B cell (primary cell): ENCODE measurements at regions not wholly inside any gene's neighbourhood (a gene's known extent, or its start where the extent isn't known, plus 50 kb on each side); places are given as distances from the start of the nearest gene placed in this dataset.

Experiments
- ATAC-seq: fragments of 200-7000 bp; cut with Tn5 transposase; one replicate; pipeline ENCODE4 v1.10.0; 2021; ENCODE audit warnings: low read depth, mild to moderate bottlenecking, moderate number of reproducible peaks, moderate library complexity
- CTCF ChIA-PET: fragments of 350-600 bp; sonication (Branson Sonifier 250); formaldehyde crosslinking; loops from one replicate; lab custom pipeline; 2021; ENCODE audit warnings: antibody characterized with exemption, inconsistent platforms; lab: Charles Lee
- POLR2A ChIA-PET: fragments of 350-600 bp; sonication (Branson Sonifier 250); formaldehyde crosslinking; loops from one replicate; lab custom pipeline; 2021; ENCODE audit warnings: antibody characterized with exemption; lab: Charles Lee
- DNase-seq: peaks from one replicate; pipeline ENCODE4 v3.0.0; 2013
- H2AFZ ChIP-seq: 2 replicates; pipeline ENCODE4 v1.6.1; 2012; ENCODE audit warnings: mild to moderate bottlenecking, low read depth, low read length; ENCODE audit not compliant: insufficient read depth, poor library complexity, severe bottlenecking
- H3K27ac ChIP-seq, 2 donors: 1 replicate in 1 of 2; 2 replicates in 1 of 2; pipeline ENCODE4 v1.5.1; 2012 to 2013; ENCODE audit warnings: low read length in 2 of 2, mild to moderate bottlenecking in 2 of 2, moderate library complexity in 1 of 2
- H3K27me3 ChIP-seq, 4 experiments: fragments of 200-600 bp in 1 of 4; sonication (generic) in 1 of 4; replicated peaks in 1 of 4; 1 replicate in 2 of 4; 2 replicates in 2 of 4; pipeline versions ENCODE4 v1.6.1 to v1.7.0; 2013 to 2016; ENCODE audit warnings: low read length in 3 of 4, mild to moderate bottlenecking in 2 of 4, mixed read lengths in 1 of 4, moderate library complexity in 1 of 4; ENCODE audit not compliant: insufficient read depth in 4 of 4, control insufficient read depth in 3 of 4; ENCODE audit errors: control extremely low read depth in 1 of 4
- H3K36me3 ChIP-seq, 2 experiments: replicated peaks in 1 of 2; 1 replicate in 1 of 2; 2 replicates in 1 of 2; pipeline versions ENCODE4 v1.6.1 to v1.7.1; 2013; ENCODE audit warnings: low read length in 1 of 2; ENCODE audit not compliant: insufficient read depth in 2 of 2, control insufficient read depth in 1 of 2; ENCODE audit errors: control extremely low read depth in 1 of 2, extremely low read depth in 1 of 2
- H3K4me1 ChIP-seq, 2 donors: fragments of 200-600 bp in 1 of 2; sonication (generic) in 1 of 2; 1 replicate in 1 of 2; 2 replicates in 1 of 2; pipeline versions ENCODE4 v1.5.1 to v1.6.1; 2013 to 2017; ENCODE audit warnings: low read length in 2 of 2; ENCODE audit not compliant: control insufficient read depth in 2 of 2, insufficient read depth in 2 of 2
- H3K4me2 ChIP-seq: replicated peaks from 2 replicates; pipeline ENCODE3; 2012; ENCODE audit warnings: mild to moderate bottlenecking, low read depth, low read length; ENCODE audit not compliant: poor library complexity, severe bottlenecking
- H3K4me3 ChIP-seq, 5 experiments: fragments of 200-600 bp in 1 of 5; sonication (generic) in 1 of 5; 1 replicate in 3 of 5; 2 replicates in 2 of 5; pipeline versions ENCODE4 v1.5.1 to v1.7.0; 2011 to 2016; ENCODE audit warnings: low read length in 4 of 5, mild to moderate bottlenecking in 4 of 5, low read depth in 2 of 5, control low read depth in 1 of 5, moderate library complexity in 1 of 5; ENCODE audit not compliant: insufficient read depth in 1 of 5; ENCODE audit errors: control extremely low read depth in 1 of 5, extremely low read depth in 1 of 5
- H3K79me2 ChIP-seq: fragments of 200-600 bp; sonication (generic); one replicate; pipeline ENCODE4 v1.6.0; 2016; ENCODE audit warnings: low read length; ENCODE audit not compliant: control insufficient read depth, insufficient read depth
- H3K9ac ChIP-seq: fragments of 200-600 bp; sonication (generic); 2 replicates; pipeline ENCODE4 v1.6.1; 2017; ENCODE audit warnings: mild to moderate bottlenecking, low read length, moderate library complexity
- H3K9me3 ChIP-seq, 3 donors: one replicate each; pipeline versions ENCODE4 v1.6.1 to v1.7.1; 2013; ENCODE audit warnings: low read length in 2 of 3; ENCODE audit not compliant: control insufficient read depth in 2 of 3, insufficient read depth in 1 of 3; ENCODE audit errors: control extremely low read depth in 1 of 3
- H4K20me1 ChIP-seq: 2 replicates; pipeline ENCODE4 v1.6.0; 2012; ENCODE audit warnings: mild to moderate bottlenecking, low read length; ENCODE audit not compliant: insufficient read depth, control insufficient read depth, poor library complexity, severe bottlenecking
- H3K27ac Mint-ChIP-seq: one replicate; pipeline ENCODE4 v1.8.0; 2021; ENCODE audit warnings: mixed read lengths
- H3K27me3 Mint-ChIP-seq: one replicate; pipeline ENCODE4 v1.8.0; 2021; ENCODE audit warnings: mixed read lengths
- H3K4me1 Mint-ChIP-seq: one replicate; pipeline ENCODE4 v1.8.0; 2021; ENCODE audit warnings: mixed read lengths
- H3K4me3 Mint-ChIP-seq: one replicate; pipeline ENCODE4 v1.8.0; 2021; ENCODE audit warnings: mixed read lengths
- H3K9me3 Mint-ChIP-seq: one replicate; pipeline ENCODE4 v1.8.0; 2022; ENCODE audit warnings: mixed read lengths; ENCODE audit not compliant: insufficient read depth
- EZH2 ChIP-seq: IDR thresholded peaks from 2 replicates; pipeline ENCODE4 v1.6.1; 2012; ENCODE audit warnings: borderline replicate concordance, low read depth, mild to moderate bottlenecking, moderate library complexity, low read length; ENCODE audit not compliant: insufficient read depth, poor library complexity, severe bottlenecking
- WGBS: methylation state at CpG from one replicate; pipeline ENCODE4 v1.1.5; 2013; ENCODE audit warnings: missing lambda C conversion rate; ENCODE audit not compliant: insufficient coverage; 5-methylcytosine and 5-hydroxymethylcytosine counted together
- intact Hi-C: fragments of 100-400 bp; cut with micrococcal nuclease; formaldehyde crosslinking; loops from one replicate; pipeline ENCODE4 v1.10.0; 2022
- TF ChIP-seq, protein P1 (sequence below): fragments of 200-600 bp; IDR thresholded peaks from one replicate; pipeline ENCODE4 v1.8.0; 2022; ENCODE audit warnings: antibody characterized with exemption, mild to moderate bottlenecking

DNA sequence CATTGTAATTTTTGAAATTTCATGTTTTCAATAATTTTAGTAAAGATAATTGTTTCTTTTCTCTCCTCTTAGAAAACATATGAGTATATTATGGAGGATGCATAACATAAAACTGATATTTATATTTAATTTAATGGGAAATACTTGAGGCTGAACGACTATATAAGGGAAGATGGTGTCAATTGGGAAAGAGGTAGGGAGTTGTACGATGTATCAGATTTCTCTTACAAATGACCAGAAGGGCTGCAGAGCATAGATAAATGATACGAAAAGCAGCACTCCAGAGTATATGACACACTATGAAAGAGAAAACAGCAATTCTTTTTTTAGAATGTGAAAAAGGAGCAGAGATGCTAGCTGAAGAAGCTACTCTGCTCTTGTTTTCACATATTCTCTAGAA is 1308.0 kb upstream of the MIR17HG start:
- no peak overlapping the region for H3K9ac ChIP-seq
- WGBS, result 100% methylated on average over 1 of the region's 3 CpGs
- Mint-ChIP-seq H3K27ac (no peak overlapping the region), H3K4me3 (no peak overlapping the region), H3K27me3 (no peaks in the 10 kb centered on the region), H3K4me1 (no peaks in the 10 kb centered on the region), H3K9me3 (peaks cover 9% of the 10 kb centered on the region)
- no peaks in the 10 kb centered on the region for H3K4me1 ChIP-seq
- no peak overlapping the region for H3K4me3 ChIP-seq
- no peak overlapping the region for H2AFZ ChIP-seq
- TF ChIP-seq, protein P1, sequence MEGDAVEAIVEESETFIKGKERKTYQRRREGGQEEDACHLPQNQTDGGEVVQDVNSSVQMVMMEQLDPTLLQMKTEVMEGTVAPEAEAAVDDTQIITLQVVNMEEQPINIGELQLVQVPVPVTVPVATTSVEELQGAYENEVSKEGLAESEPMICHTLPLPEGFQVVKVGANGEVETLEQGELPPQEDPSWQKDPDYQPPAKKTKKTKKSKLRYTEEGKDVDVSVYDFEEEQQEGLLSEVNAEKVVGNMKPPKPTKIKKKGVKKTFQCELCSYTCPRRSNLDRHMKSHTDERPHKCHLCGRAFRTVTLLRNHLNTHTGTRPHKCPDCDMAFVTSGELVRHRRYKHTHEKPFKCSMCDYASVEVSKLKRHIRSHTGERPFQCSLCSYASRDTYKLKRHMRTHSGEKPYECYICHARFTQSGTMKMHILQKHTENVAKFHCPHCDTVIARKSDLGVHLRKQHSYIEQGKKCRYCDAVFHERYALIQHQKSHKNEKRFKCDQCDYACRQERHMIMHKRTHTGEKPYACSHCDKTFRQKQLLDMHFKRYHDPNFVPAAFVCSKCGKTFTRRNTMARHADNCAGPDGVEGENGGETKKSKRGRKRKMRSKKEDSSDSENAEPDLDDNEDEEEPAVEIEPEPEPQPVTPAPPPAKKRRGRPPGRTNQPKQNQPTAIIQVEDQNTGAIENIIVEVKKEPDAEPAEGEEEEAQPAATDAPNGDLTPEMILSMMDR, result no peak
- TF ChIP-seq EZH2, result no peak
- ATAC-seq (no peak), DNase-seq (no peak)
- no peaks in the 10 kb centered on the region for H4K20me1 ChIP-seq
- no peaks in the 10 kb centered on the region for H3K79me2 ChIP-seq
- no peak overlapping the region for H3K27ac ChIP-seq
- ChIA-PET POLR2A (no interaction called here), CTCF (no interaction called here)
- intact Hi-C loops, result no loop called here
- H3K4me2 ChIP-seq, result no peak overlapping the region
- H3K9me3 ChIP-seq, result no peaks in the 10 kb centered on the region
- no peaks in the 10 kb centered on the region for H3K36me3 ChIP-seq
- H3K27me3 ChIP-seq, result no peaks in the 10 kb centered on the region

DNA sequence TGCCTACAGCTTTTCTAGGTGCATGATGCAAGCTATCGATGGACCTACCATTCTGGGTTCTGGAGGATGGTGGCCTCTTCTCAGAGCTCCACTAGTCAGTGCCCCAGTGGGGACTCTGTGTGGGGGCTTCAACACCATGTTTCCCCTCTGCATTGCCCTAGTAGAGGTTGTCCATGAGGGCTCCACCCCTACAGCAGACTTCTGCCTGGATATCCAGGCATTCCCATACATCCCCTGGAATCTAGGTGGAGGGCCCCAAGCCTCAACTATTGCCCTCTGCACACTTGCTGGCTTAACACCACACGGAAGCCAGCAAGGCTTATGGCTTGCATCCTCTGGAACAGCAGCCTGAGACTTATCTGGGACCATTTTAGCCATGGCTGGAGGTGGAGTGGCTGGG is 1299.9 kb upstream of the MIR17HG start:
- CTCF ChIA-PET, result no interaction called here
- Histone ChIP-seq H3K9me3 (peaks cover 2 to 11% (median 11%) of the 10 kb centered on the region in 3 donors), H3K4me1 (no peaks in the 10 kb centered on the region), H3K36me3 (no peaks in the 10 kb centered on the region), H3K4me2 (no peak overlapping the region), H3K27ac (no peak overlapping the region), H3K27me3 (no peaks in the 10 kb centered on the region), H4K20me1 (no peaks in the 10 kb centered on the region), H3K4me3 (no peak overlapping the region), H3K9ac (no peak overlapping the region), H2AFZ (no peak overlapping the region), H3K79me2 (no peaks in the 10 kb centered on the region)
- intact Hi-C loops, result no loop called here
- H3K4me3 Mint-ChIP-seq, result no peak overlapping the region
- TF ChIP-seq EZH2, result no peak
- TF ChIP-seq, protein P1, result no peak
- 100% methylated on average over 1 of the region's 2 CpGs for WGBS
- ATAC-seq, result no peak
- no peaks in the 10 kb centered on the region for H3K4me1 Mint-ChIP-seq
- DNase-seq, result no peak
- H3K27me3 Mint-ChIP-seq, result no peaks in the 10 kb centered on the region
- H3K27ac Mint-ChIP-seq, result no peak overlapping the region
- H3K9me3 Mint-ChIP-seq, result peaks cover 18% of the 10 kb centered on the region
- POLR2A ChIA-PET, result no interaction called here
